HG03432 (cell line): ENCODE measurements at regions not wholly inside any gene's neighbourhood (a gene's known extent, or its start where the extent isn't known, plus 50 kb on each side); places are given as distances from the start of the nearest gene placed in this dataset.
A peak's percentile ranks its signal among the peaks of the same experiment; 100 is the strongest.
"Not testable (repeated sequence)": the region's sequence is repeated elsewhere in the genome, so short reads cannot be mapped to it uniquely, and the experiment has no call there.

Experiments
- ATAC-seq: cut with Tn5 transposase; IDR thresholded peaks from one replicate; pipeline ENCODE4 v1.9.1; 2021; ENCODE audit warnings: mild to moderate bottlenecking, moderate library complexity; ENCODE audit not compliant: unreplicated experiment

- no peak for ATAC-seq
Observed at GRCh38 chr21:18114810-18115209, 129.8 kb upstream of the CHODL start.

GRCh38 chr21:18104802-18105201 is 139.8 kb upstream of the CHODL start:
- ATAC-seq, result no peak

- ATAC-seq, result not testable (repeated sequence)
Observed at GRCh38 chr21:18096413-18096812, 148.2 kb upstream of the CHODL start.

DNA sequence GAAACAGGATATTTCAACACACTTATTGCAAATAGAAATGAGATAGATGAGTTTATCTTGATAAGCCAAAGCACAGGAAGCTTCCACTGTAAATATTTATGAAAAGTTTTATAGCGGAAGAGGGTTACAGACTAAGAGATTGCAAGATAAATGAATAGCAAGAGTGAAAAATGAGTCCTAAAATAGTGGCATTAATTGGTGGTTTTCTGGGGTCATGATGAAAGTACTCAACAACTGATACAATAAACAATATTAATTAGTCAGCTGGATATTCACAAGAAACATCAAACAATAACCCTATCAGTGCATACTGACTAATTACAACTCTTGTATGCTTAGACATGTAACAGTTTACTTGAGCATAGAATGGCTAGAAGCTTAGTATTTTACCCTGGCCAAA is 154.8 kb upstream of the CHODL start:
- ATAC-seq, result no peak

- no peak for ATAC-seq
Observed at GRCh38 chr21:18070392-18070791, 174.2 kb upstream of the CHODL start.

GRCh38 chr21:18069875-18070274 is 174.8 kb upstream of the CHODL start:
- no peak for ATAC-seq

- no peak for ATAC-seq
Observed at GRCh38 chr21:18060402-18060801, 184.2 kb upstream of the CHODL start.

GRCh38 chr21:18058731-18059398 is 185.8 kb upstream of the CHODL start:
- ATAC-seq, result no peak

GRCh38 chr21:18053151-18053550 is 191.5 kb upstream of the CHODL start:
- no peak for ATAC-seq

DNA sequence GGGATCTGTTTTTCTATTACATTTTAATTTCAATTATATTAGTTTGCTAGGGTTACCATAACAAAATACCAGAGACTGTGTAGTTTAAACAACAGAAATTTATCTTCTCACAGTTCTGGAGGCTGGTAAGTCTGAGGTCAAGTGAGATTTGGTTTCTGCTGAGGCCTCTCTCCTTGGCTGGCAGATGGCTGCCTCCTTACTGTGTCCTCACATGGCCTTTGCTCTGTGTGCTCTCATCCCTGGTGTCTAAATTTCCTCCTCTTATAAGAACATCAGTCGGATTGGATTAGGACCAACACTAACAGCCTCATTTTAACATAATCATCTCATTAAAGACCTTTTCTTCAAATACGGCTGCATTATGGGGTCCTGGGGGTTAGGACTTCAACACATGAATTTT is 195.2 kb upstream of the CHODL start:
- ATAC-seq, result no peak

DNA sequence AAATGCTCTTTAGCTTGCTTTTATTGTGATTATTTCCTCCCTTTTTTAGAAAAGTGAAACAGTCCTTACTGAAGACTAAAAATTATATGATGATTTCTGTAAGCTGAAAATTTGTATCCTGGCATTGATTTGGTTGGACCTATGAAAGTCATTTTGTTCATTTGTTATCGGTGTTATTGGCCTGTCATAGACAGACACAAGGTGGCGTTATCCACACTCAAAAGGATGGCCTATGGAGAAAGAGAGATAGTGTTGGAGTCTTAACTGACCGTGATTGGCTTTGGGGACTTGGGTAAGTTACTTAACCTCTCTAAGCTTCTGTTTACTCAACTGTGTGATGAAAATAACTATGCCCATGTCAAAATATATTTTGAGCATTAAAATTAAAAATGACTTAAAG is 203.6 kb upstream of the CHODL start:
- peak; percentile 71 for ATAC-seq

DNA sequence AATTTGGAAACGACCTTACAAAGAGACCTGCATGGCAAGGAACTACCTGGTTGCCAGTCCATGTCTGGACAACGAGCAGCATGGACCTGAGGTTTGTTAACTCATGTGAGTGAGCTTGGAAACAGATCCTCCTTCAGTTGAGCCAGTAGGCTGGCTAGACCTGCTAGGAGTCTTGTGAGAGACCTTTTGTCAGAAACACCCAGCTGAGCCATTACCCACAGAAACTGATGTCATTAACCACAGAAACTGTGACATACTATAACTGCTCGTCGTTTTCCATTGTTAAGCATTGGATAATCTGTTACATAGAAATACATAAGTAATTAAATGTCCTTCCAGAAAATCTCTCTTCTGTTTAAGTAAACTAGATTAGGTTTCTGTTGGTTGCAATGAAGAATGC is 211.1 kb upstream of the C21orf91 start:
- peak; percentile 88 for ATAC-seq

- ATAC-seq, result no peak
Observed at GRCh38 chr21:18026359-18026758, 207.2 kb upstream of the C21orf91 start.

GRCh38 chr21:18023711-18024110 is 204.6 kb upstream of the C21orf91 start:
- ATAC-seq, result no peak

DNA sequence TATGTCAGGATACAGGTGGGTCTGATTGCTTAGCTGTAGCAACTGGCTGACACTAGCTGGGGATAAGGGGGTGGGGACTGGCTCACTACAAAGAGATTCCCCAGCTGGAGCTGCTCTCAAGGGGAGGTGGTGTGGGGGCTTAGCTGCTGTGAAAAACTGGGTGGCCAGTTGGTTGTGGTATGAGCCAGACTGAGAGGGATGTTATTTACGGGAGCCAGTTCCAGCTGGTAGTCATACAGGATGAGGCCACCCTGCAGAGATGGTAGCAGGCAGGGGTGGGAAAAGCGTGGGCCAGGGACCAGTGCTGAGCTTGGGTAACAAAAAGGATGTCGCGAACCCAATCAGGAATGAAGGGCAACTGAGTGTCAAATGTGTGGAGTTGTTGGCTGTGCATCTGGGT is 204.0 kb upstream of the C21orf91 start:
- no peak for ATAC-seq

DNA sequence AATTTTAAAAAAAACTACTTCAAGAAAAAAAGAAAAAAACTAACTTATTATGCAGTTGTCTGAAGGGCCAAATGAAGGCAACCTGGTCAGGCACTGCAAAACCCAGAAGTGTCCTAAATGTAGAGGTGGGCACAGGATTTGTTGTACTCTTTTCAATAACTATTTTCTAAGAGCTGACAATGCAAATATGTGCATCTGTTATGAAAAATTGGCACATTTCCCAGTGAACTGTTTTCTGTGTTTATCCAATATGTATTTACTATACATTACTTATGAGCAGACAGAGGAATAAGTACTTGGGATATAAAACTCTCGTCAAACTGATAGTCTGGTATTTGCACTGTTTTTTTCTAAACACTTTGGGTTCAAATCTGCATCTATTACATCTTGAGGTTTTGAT is 188.0 kb upstream of the C21orf91 start:
- ATAC-seq, result no peak

- no peak for ATAC-seq
Observed at GRCh38 chr21:18006691-18007090, 187.5 kb upstream of the C21orf91 start.

- ATAC-seq, result no peak
Observed at GRCh38 chr21:18002393-18002792, 183.2 kb upstream of the C21orf91 start.

- no peak for ATAC-seq
Observed at GRCh38 chr21:18000981-18001686, 182.0 kb upstream of the C21orf91 start.

DNA sequence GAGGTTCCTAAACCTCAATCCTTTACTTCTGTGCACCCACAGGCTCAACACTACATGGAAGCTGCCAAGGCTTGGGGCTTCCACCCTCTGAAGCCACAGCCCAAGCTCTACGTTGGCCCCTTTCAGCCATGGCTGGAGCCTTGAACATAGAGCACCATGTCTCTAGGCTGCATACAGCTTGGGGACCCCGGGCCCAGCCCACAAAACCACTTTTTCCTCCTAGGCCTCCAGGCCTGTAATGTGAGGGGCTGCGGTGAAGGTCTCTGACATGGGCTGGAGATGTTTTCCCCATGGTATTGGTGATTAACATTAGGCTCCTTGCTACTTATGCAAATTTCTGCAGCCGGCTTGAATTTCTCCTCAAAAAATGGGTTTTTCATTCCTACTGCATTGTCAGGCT is 179.4 kb upstream of the C21orf91 start:
- ATAC-seq, result not testable (repeated sequence)

- ATAC-seq, result no peak
Observed at GRCh38 chr21:17989780-17990179, 170.6 kb upstream of the C21orf91 start.

GRCh38 chr21:17988102-17988437 is 168.9 kb upstream of the C21orf91 start:
- no peak for ATAC-seq
